K562 (cell line): ENCODE measurements at regions not wholly inside any gene's neighbourhood (a gene's known extent, or its start where the extent isn't known, plus 50 kb on each side); places are given as distances from the start of the nearest gene placed in this dataset.

Source experiments
- FOXK2 ChIP-seq, 2 experiments: fragments of 450-650 bp; IDR thresholded peaks in 1 of 2; conservative IDR thresholded peaks in 1 of 2; 2 replicates each; pipeline ENCODE4 v1.6.1; 2016; ENCODE audit warnings: low read depth in 2 of 2, mild to moderate bottlenecking in 1 of 2
- GTF2A2 ChIP-seq: IDR thresholded peaks from 2 replicates; pipeline ENCODE4 v1.6.1; 2016; ENCODE audit warnings: mild to moderate bottlenecking, missing genetic modification characterization, missing compliant biosample characterization
- SMAD2 ChIP-seq: fragments of 150-350 bp; IDR thresholded peaks from 2 replicates; pipeline ENCODE4 v1.6.1; 2014; ENCODE audit warnings: low read depth, mild to moderate bottlenecking, low read length
- TF ChIP-seq, protein P1 (sequence below), 2 experiments: fragments of 450-650 bp in 1 of 2; IDR thresholded peaks; 2 replicates each; pipeline ENCODE4 v1.6.1; 2011 to 2017; ENCODE audit warnings: low read depth in 2 of 2, antibody characterized with exemption in 1 of 2, borderline replicate concordance in 1 of 2, low read length in 1 of 2, mild to moderate bottlenecking in 1 of 2, mixed read lengths in 1 of 2; ENCODE audit not compliant: control insufficient read depth in 1 of 2
- TF ChIP-seq, protein P2 (sequence below): fragments of 450-650 bp; IDR thresholded peaks from 2 replicates; pipeline ENCODE4 v1.6.1; 2016; ENCODE audit warnings: borderline replicate concordance

DNA sequence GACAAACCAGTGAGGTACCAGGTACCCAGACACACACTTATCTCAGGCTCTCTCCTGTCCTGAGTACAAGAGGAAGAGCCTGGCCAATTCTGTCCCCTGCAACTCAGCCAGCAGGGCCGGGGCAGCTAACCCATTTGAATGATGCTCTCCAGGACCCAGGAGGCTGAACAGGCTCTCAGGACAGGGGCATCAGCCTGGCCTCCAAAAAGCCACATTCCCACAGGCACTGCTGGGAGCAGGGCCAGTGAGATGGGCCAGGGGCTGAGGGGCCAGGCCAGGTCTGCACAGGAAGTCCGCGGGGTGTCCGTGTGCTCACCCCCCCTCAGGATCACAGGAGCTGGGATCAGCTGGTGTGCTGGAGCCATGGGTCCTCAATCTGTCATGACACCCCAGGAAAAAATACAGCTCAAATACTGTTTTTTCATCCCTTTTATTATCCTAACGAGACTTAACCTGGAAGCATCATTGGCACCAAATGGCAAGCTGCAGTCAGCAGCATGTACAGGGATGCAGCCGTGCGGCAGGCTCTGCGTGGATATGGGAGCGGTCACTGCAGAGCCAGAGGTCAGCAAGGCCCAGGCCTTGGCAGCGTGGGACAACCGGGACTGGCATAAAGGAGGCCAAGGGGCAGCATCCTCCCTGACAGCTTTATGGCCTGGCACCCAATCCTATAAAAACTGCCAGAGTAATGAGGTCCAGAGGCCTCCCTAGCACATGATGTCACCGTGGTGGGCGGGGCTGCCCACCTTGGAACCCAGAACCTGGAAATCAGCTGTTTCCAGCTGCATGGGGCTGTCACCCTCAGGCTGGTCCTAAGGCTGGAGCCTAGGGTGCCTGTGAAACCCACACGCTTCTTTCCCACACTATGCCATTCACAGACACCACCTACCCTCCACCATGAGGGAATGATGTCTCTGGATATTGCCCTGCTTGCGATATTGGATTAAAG, 276.7 kb downstream of the C16orf95 start (continued):
- TF ChIP-seq, protein P1, sequence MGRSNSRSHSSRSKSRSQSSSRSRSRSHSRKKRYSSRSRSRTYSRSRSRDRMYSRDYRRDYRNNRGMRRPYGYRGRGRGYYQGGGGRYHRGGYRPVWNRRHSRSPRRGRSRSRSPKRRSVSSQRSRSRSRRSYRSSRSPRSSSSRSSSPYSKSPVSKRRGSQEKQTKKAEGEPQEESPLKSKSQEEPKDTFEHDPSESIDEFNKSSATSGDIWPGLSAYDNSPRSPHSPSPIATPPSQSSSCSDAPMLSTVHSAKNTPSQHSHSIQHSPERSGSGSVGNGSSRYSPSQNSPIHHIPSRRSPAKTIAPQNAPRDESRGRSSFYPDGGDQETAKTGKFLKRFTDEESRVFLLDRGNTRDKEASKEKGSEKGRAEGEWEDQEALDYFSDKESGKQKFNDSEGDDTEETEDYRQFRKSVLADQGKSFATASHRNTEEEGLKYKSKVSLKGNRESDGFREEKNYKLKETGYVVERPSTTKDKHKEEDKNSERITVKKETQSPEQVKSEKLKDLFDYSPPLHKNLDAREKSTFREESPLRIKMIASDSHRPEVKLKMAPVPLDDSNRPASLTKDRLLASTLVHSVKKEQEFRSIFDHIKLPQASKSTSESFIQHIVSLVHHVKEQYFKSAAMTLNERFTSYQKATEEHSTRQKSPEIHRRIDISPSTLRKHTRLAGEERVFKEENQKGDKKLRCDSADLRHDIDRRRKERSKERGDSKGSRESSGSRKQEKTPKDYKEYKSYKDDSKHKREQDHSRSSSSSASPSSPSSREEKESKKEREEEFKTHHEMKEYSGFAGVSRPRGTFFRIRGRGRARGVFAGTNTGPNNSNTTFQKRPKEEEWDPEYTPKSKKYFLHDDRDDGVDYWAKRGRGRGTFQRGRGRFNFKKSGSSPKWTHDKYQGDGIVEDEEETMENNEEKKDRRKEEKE (IDR thresholded peaks at IDR 0.05; ENCODE audit: borderline replicate concordance in 1 of 2, control insufficient read depth in 1 of 2, low read depth in 2 of 2, low read length in 1 of 2) = no peak
- TF ChIP-seq GTF2A2 (tag) = no peak
- TF ChIP-seq, protein P2, sequence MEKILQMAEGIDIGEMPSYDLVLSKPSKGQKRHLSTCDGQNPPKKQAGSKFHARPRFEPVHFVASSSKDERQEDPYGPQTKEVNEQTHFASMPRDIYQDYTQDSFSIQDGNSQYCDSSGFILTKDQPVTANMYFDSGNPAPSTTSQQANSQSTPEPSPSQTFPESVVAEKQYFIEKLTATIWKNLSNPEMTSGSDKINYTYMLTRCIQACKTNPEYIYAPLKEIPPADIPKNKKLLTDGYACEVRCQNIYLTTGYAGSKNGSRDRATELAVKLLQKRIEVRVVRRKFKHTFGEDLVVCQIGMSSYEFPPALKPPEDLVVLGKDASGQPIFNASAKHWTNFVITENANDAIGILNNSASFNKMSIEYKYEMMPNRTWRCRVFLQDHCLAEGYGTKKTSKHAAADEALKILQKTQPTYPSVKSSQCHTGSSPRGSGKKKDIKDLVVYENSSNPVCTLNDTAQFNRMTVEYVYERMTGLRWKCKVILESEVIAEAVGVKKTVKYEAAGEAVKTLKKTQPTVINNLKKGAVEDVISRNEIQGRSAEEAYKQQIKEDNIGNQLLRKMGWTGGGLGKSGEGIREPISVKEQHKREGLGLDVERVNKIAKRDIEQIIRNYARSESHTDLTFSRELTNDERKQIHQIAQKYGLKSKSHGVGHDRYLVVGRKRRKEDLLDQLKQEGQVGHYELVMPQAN = no peak
- TF ChIP-seq FOXK2 (conservative IDR thresholded peaks at IDR 0.05 in 1 of 2, IDR thresholded peaks at IDR 0.05 in 1 of 2; ENCODE audit: low read depth in 2 of 2) = no peak
- TF ChIP-seq SMAD2 = no peak
